ENCODE measurements at regions not wholly inside any gene's neighbourhood (a gene's known extent, or its start where the extent isn't known, plus 50 kb on each side); places are given as distances from the start of the nearest gene placed in this dataset.

- DNase-seq: no peak
Measured at GRCh38 chr2:147709655-147710054, 135.2 kb upstream of the ACVR2A start.

- DNase-seq: no peak
Measured at GRCh38 chr2:147703171-147703570, 141.7 kb upstream of the ACVR2A start.

GRCh38 chr2:147698166-147698565 lies 146.7 kb upstream of the ACVR2A start:
- no peak for DNase-seq

GRCh38 chr2:147696426-147696825 lies 148.4 kb upstream of the ACVR2A start:
- DNase-seq: no peak

GRCh38 chr2:147689220-147689909 lies 155.5 kb upstream of the ACVR2A start:
- DNase-seq: no peak

GRCh38 chr2:147688242-147688641 lies 156.6 kb upstream of the ACVR2A start:
- no peak for DNase-seq

GRCh38 chr2:147686365-147686764 lies 158.5 kb upstream of the ACVR2A start:
- no peak for DNase-seq

GRCh38 chr2:147684903-147685302 lies 159.9 kb upstream of the ACVR2A start:
- no peak for DNase-seq

- no peak for DNase-seq
Measured at GRCh38 chr2:147683380-147683779, 161.4 kb upstream of the ACVR2A start.

- no peak for DNase-seq
Measured at GRCh38 chr2:147681093-147681492, 163.7 kb upstream of the ACVR2A start.

- no peak for DNase-seq
Measured at GRCh38 chr2:147679955-147680531, 164.8 kb upstream of the ACVR2A start.

- no peak for DNase-seq
Measured at GRCh38 chr2:147679191-147679954, 165.5 kb upstream of the ACVR2A start.

- no peak for DNase-seq
Measured at GRCh38 chr2:147665105-147665504, 179.7 kb upstream of the ACVR2A start.

GRCh38 chr2:147663962-147664361 lies 180.9 kb upstream of the ACVR2A start:
- DNase-seq: no peak

- DNase-seq: no peak
Measured at GRCh38 chr2:147663153-147663961, 181.5 kb upstream of the ACVR2A start.

GRCh38 chr2:147662221-147662620 lies 182.6 kb upstream of the ACVR2A start:
- DNase-seq: no peak

GRCh38 chr2:147660680-147661079 lies 184.1 kb upstream of the ACVR2A start:
- DNase-seq: no peak

GRCh38 chr2:147659051-147659450 lies 185.8 kb upstream of the ACVR2A start:
- DNase-seq: no peak

GRCh38 chr2:147657086-147658000 lies 187.5 kb upstream of the ACVR2A start:
- no peak for DNase-seq

GRCh38 chr2:147649998-147650397 lies 194.8 kb upstream of the ACVR2A start:
- DNase-seq: no peak

GRCh38 chr2:147649286-147649685 lies 195.5 kb upstream of the ACVR2A start:
- DNase-seq: no peak

- DNase-seq: no peak
Measured at GRCh38 chr2:147648471-147648870, 196.4 kb upstream of the ACVR2A start.
